DMS114 treated with DMSO at 0.1 percent for 48 hours (cell line): ENCODE measurements at regions not wholly inside any gene's neighbourhood (a gene's known extent, or its start where the extent isn't known, plus 50 kb on each side); places are given as distances from the start of the nearest gene placed in this dataset.

Experiments used
- DNase-seq: peaks from one replicate; lab custom pipeline; 2025; ENCODE audit not compliant: unreplicated experiment; lab: John Stamatoyannopoulos, UW

- no peak for DNase-seq
Measured at GRCh38 chr1:30043256-30043655, 680.1 kb downstream of the MATN1 start.

GRCh38 chr1:30042438-30043147 is 680.8 kb downstream of the MATN1 start:
- DNase-seq = no peak

DNA sequence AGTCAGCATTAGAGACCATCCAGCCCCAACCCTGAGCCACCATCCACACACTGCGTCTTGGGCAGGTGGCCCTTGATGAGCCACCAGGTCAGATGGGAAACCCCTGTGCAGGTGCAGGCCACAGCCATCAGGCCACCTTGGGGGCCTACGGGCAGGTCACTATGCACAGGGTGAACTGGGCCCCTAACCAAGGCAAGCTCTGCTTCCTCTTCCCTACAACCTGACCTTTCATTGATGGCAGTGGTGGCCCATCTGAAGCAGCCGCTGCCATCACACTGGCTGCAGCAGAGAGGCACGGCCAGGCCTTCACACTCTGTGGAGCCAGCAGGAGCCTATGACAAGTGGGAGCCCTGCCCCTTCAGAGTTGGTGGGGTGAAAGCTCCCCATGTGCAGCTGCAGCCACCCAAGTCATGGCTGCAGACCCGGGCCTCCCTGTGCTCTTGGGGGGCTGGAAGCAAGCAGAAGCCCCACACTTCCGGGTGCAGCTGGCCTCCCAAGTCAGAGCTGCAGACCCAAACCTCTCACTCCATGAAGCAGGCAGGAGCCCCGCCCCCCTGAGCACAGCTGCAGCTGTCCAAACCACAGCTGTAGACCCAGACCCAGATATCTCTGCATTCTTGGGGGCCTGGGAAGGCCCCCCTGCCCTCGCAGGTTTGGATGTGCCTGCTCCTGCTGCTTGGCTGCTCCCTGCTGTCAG is 681.5 kb downstream of the MATN1 start:
- no peak for DNase-seq

GRCh38 chr1:30040081-30041019 is 683.0 kb downstream of the MATN1 start:
- DNase-seq = no peak

GRCh38 chr1:30039354-30040080 is 683.9 kb downstream of the MATN1 start:
- DNase-seq = no peak

DNA sequence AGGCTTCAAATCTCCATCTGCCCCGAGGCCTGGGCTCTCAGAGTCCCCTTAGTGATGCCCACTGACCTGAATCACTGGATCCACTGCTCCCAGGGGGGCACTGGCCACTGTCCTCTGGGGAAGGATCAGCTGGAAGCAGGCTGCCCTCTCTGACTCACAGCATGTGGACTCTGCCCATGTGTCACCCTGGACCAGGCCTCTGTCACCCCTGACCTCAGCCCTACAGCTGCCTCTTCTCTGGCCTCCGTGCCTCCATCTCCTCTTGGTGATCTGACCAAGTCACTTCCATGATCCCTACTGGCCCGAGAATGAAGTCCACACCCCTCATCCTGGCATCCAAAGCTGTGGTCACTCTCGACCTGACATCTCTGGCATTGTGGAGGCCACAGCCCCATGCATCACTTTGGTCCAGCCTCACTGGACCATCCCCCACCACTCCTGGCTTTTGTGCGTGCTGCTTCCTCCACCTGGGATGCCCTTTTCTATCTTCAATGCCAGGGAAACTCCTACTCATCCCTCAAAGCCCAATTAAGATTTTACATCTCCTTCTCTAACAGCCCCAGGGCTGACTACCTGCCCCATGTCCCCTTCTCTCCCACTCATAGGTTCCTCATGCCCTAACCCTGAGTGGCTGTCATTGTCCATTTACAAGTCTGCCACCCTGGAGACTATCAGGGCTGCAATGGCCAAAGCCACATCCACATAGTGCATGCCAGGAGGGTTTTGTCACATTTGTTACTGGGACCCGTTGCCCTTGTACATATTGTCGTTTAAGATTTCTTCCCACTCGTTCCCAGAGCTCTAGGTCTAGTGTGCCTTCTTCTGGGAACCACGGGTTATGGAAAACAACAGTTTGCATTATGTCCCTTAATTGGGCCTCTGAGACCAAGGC is 685.0 kb downstream of the MATN1 start:
- no peak for DNase-seq

GRCh38 chr1:30037251-30038118 is 685.9 kb downstream of the MATN1 start:
- no peak for DNase-seq

- DNase-seq = no peak
Measured at GRCh38 chr1:30036666-30037065, 686.7 kb downstream of the MATN1 start.

GRCh38 chr1:30036229-30036547 is 687.2 kb downstream of the MATN1 start:
- DNase-seq = no peak

- DNase-seq = no peak
Measured at GRCh38 chr1:30035522-30036228, 687.7 kb downstream of the MATN1 start.

DNA sequence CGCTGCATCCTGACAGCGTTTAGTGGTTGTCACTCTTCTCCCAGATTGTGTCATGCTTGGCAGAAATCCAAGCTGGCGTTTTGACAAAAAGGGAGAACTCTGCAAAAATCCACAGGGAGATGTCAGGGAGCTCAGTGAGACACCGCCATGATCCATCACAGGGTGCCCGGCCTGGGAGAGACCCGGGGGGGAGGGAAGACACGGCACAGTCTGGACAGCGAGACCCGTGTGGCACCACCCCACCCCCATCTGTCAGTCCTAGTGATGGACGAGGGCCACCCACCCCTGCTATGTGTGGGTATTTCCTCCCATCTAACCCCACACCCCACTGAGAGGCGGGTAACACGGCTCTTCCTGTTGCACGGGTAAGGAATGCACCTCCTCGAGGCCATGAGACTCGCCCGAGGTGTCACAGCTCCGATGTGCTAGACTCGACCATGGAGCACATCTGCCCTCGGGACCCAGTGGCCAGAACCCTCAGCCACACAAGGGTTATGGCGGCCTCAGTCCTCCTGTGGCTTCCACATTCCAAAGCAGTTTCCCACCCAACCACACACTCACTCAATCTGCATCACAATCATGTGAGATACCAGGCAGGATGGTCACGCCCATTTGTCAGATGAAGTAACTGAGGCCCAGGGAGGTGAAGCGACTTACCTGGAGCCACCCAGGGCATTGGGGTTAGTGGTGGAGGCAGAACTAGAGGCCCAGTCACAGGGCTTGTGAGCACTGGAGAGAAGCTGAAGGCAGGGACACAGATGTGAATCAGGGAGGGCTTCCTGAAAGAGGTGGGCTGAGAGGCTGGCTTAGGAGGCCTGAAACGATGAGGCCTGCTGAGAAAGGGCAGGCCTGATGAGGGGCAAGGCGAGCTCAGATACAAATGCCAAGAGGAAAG is 688.5 kb downstream of the MATN1 start:
- DNase-seq = no peak

DNA sequence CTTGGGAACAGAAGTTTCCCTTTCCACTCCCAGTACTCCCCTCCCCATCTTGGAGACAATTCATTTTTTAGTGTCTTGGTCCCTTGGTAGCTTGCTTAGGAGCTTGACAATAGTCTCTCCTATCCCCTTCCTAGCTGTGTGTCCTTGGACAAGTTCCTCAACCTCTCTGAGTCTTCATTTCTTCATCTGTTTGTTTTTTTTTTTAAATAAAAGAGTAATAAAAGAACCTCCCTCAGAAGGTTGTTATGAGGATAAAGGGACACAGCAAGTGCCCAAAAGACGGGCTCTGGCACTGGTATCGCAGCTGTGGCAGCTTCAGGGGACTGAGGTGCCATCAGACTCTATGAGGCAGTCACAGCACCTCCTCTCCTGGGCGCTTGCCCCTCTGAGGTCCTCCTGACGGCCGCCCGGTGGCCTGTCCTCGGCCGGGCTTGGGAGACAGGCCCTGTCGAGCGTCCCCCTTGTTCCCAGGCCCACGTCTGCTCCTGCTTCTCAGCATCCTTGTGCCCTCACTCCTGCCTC is 689.2 kb downstream of the MATN1 start:
- DNase-seq = no peak

DNA sequence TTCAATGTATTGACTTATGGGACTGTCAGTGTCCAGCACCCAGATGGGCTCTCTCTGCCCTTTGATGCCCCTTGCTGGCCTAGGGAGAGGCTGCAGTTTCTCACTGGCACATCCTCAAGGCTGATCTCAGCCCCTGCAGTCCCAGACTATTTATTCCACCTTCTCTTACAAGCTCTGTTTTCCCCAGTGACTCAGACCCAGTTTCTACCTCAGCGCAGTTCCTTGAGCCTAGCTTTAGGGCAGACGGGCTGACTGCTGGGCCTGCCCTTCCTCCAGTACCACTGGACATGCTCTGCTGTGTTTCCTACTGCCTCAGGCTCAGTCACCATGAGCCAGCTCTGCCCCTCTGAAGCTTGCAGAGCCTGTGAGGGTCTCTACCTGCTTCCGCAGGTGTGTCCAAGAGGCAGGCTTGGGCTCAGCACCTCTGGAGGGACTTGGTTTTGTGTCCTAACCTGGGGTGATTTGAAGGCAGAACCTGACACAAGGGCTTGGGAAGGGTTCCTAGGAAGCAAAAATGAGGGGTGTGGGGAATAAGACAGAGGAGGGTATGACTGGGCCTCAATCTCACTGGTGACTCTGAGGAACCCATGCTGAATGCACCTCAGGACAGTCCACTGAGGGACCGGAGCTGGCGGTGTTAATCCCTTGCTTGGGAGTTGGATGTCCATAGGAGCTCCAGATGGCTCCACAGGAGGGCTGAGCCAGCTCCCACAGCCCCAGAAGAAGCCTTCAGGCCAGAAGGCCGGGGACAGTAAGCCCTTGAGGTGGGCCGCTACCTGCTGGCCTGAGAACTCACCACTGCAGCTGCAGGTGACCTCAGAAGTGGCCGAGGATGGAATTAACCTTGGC is 689.9 kb downstream of the MATN1 start:
- no peak for DNase-seq

GRCh38 chr1:30032302-30032701 is 691.1 kb downstream of the MATN1 start:
- DNase-seq = no peak

GRCh38 chr1:30029677-30030076 is 693.7 kb downstream of the MATN1 start:
- DNase-seq = no peak

GRCh38 chr1:30028939-30029338 is 694.4 kb downstream of the MATN1 start:
- DNase-seq = no peak
